ENCODE measurements at regions not wholly inside any gene's neighbourhood (a gene's known extent, or its start where the extent isn't known, plus 50 kb on each side); places are given as distances from the start of the nearest gene placed in this dataset.
"Not testable (repeated sequence)": the region's sequence is repeated elsewhere in the genome, so short reads cannot be mapped to it uniquely, and the experiment has no call there.

- not testable (repeated sequence) for H3K9ac ChIP-seq (ENCODE audit: low read length in 5 of 5); H3K36me3 ChIP-seq (ENCODE audit: control insufficient read depth in 5 of 5, insufficient read depth in 5 of 5, low read length in 5 of 5); H3K4me1 ChIP-seq (ENCODE audit: control insufficient read depth in 5 of 5, insufficient read depth in 5 of 5, low read length in 5 of 5); H3K4me3 ChIP-seq (ENCODE audit: low read depth in 1 of 5, low read length in 5 of 5); H3K27ac ChIP-seq (ENCODE audit: low read depth, low read length); H3K27me3 ChIP-seq (ENCODE audit: control insufficient read depth in 5 of 5, insufficient read depth in 4 of 5, low read length in 5 of 5)
- H3K9me3 ChIP-seq (ENCODE audit: control insufficient read depth in 5 of 5, low read length in 5 of 5) = peaks cover 0 to 15% (median 0%) of the 10 kb centered on the region in 5 donors
Measured at GRCh38 chr6:170001782-170002181, 250.4 kb downstream of the ERMARD start.

- Histone ChIP-seq H3K9me3 (ENCODE audit: control insufficient read depth in 5 of 5, low read length in 5 of 5) (peaks cover 0 to 15% (median 0%) of the 10 kb centered on the region in 5 donors), H3K9ac (ENCODE audit: low read length in 5 of 5) (no peak overlapping the region), H3K4me1 (ENCODE audit: control insufficient read depth in 5 of 5, insufficient read depth in 5 of 5, low read length in 5 of 5) (peaks cover 0 to 2% (median 0%) of the 10 kb centered on the region in 5 donors), H3K27me3 (ENCODE audit: control insufficient read depth in 5 of 5, insufficient read depth in 4 of 5, low read length in 5 of 5) (peaks cover 0 to 3% (median 0%) of the 10 kb centered on the region in 5 donors), H3K27ac (ENCODE audit: low read depth, low read length) (no peak overlapping the region), H3K36me3 (ENCODE audit: control insufficient read depth in 5 of 5, insufficient read depth in 5 of 5, low read length in 5 of 5) (no peaks in the 10 kb centered on the region), H3K4me3 (ENCODE audit: low read depth in 1 of 5, low read length in 5 of 5) (no peak overlapping the region)
Measured at GRCh38 chr6:170000071-170000843, 248.8 kb downstream of the ERMARD start.

GRCh38 chr6:169999367-169999766, 247.9 kb downstream of the ERMARD start:
- Histone ChIP-seq H3K36me3 (ENCODE audit: control insufficient read depth in 5 of 5, insufficient read depth in 5 of 5, low read length in 5 of 5) (no peaks in the 10 kb centered on the region), H3K9me3 (ENCODE audit: control insufficient read depth in 5 of 5, low read length in 5 of 5) (peaks cover 0 to 8% (median 0%) of the 10 kb centered on the region in 5 donors), H3K27me3 (ENCODE audit: control insufficient read depth in 5 of 5, insufficient read depth in 4 of 5, low read length in 5 of 5) (peaks cover 0 to 3% (median 0%) of the 10 kb centered on the region in 5 donors), H3K9ac (ENCODE audit: low read length in 5 of 5) (no peak overlapping the region), H3K4me3 (ENCODE audit: low read depth in 1 of 5, low read length in 5 of 5) (no peak overlapping the region), H3K4me1 (ENCODE audit: control insufficient read depth in 5 of 5, insufficient read depth in 5 of 5, low read length in 5 of 5) (peaks cover 0 to 2% (median 0%) of the 10 kb centered on the region in 5 donors), H3K27ac (ENCODE audit: low read depth, low read length) (no peak overlapping the region)

- H3K4me3 ChIP-seq (ENCODE audit: low read depth in 1 of 5, low read length in 5 of 5) = no peak overlapping the region
- peaks cover 0 to 2% (median 0%) of the 10 kb centered on the region in 5 donors for H3K4me1 ChIP-seq (ENCODE audit: control insufficient read depth in 5 of 5, insufficient read depth in 5 of 5, low read length in 5 of 5)
- no peak overlapping the region for H3K9ac ChIP-seq (ENCODE audit: low read length in 5 of 5)
- peaks cover 0 to 3% (median 0%) of the 10 kb centered on the region in 5 donors for H3K9me3 ChIP-seq (ENCODE audit: control insufficient read depth in 5 of 5, low read length in 5 of 5)
- peaks cover 0 to 3% (median 0%) of the 10 kb centered on the region in 5 donors for H3K27me3 ChIP-seq (ENCODE audit: control insufficient read depth in 5 of 5, insufficient read depth in 4 of 5, low read length in 5 of 5)
- no peak overlapping the region for H3K27ac ChIP-seq (ENCODE audit: low read depth, low read length)
- no peaks in the 10 kb centered on the region for H3K36me3 ChIP-seq (ENCODE audit: control insufficient read depth in 5 of 5, insufficient read depth in 5 of 5, low read length in 5 of 5)
Measured at GRCh38 chr6:169998457-169998856, 247.0 kb downstream of the ERMARD start.

- no peak overlapping the region for H3K4me3 ChIP-seq (ENCODE audit: low read depth in 1 of 5, low read length in 5 of 5)
- H3K36me3 ChIP-seq (ENCODE audit: control insufficient read depth in 5 of 5, insufficient read depth in 5 of 5, low read length in 5 of 5) = no peaks in the 10 kb centered on the region
- H3K27ac ChIP-seq (ENCODE audit: low read depth, low read length) = no peak overlapping the region
- H3K9me3 ChIP-seq (ENCODE audit: control insufficient read depth in 5 of 5, low read length in 5 of 5) = no peaks in the 10 kb centered on the region
- no peak overlapping the region for H3K9ac ChIP-seq (ENCODE audit: low read length in 5 of 5)
- H3K4me1 ChIP-seq (ENCODE audit: control insufficient read depth in 5 of 5, insufficient read depth in 5 of 5, low read length in 5 of 5) = peaks cover 0 to 4% (median 0%) of the 10 kb centered on the region in 5 donors
- peaks cover 0 to 3% (median 0%) of the 10 kb centered on the region in 5 donors for H3K27me3 ChIP-seq (ENCODE audit: control insufficient read depth in 5 of 5, insufficient read depth in 4 of 5, low read length in 5 of 5)
Measured at GRCh38 chr6:169997930-169998218, 246.5 kb downstream of the ERMARD start.

GRCh38 chr6:169997187-169997929, 245.9 kb downstream of the ERMARD start:
- H3K9me3 ChIP-seq (ENCODE audit: control insufficient read depth in 5 of 5, low read length in 5 of 5) = no peaks in the 10 kb centered on the region

GRCh38 chr6:169996378-169997051, 245.1 kb downstream of the ERMARD start:
- Histone ChIP-seq H3K4me3 (ENCODE audit: low read depth in 1 of 5, low read length in 5 of 5) (no peak overlapping the region), H3K27ac (ENCODE audit: low read depth, low read length) (no peak overlapping the region), H3K36me3 (ENCODE audit: control insufficient read depth in 5 of 5, insufficient read depth in 5 of 5, low read length in 5 of 5) (no peaks in the 10 kb centered on the region), H3K9ac (ENCODE audit: low read length in 5 of 5) (no peak overlapping the region), H3K27me3 (ENCODE audit: control insufficient read depth in 5 of 5, insufficient read depth in 4 of 5, low read length in 5 of 5) (peaks cover 0 to 3% (median 0%) of the 10 kb centered on the region in 5 donors), H3K4me1 (ENCODE audit: control insufficient read depth in 5 of 5, insufficient read depth in 5 of 5, low read length in 5 of 5) (peaks cover 0 to 17% (median 2%) of the 10 kb centered on the region in 5 donors), H3K9me3 (ENCODE audit: control insufficient read depth in 5 of 5, low read length in 5 of 5) (no peaks in the 10 kb centered on the region)

More at GRCh38 chr6:169997187-169997929, 245.9 kb downstream of the ERMARD start:
- Histone ChIP-seq H3K4me1 (ENCODE audit: control insufficient read depth in 5 of 5, insufficient read depth in 5 of 5, low read length in 5 of 5) (peaks cover 0 to 9% (median under 1%) of the 10 kb centered on the region in 5 donors), H3K36me3 (ENCODE audit: control insufficient read depth in 5 of 5, insufficient read depth in 5 of 5, low read length in 5 of 5) (no peaks in the 10 kb centered on the region), H3K4me3 (ENCODE audit: low read depth in 1 of 5, low read length in 5 of 5) (no peak overlapping the region), H3K9ac (ENCODE audit: low read length in 5 of 5) (no peak overlapping the region), H3K27me3 (ENCODE audit: control insufficient read depth in 5 of 5, insufficient read depth in 4 of 5, low read length in 5 of 5) (peaks cover 0 to 3% (median 0%) of the 10 kb centered on the region in 5 donors), H3K27ac (ENCODE audit: low read depth, low read length) (no peak overlapping the region)

GRCh38 chr6:169994739-169995138, 243.3 kb downstream of the ERMARD start:
- Histone ChIP-seq H3K4me3 (ENCODE audit: low read depth in 1 of 5, low read length in 5 of 5) (no peak overlapping the region), H3K9ac (ENCODE audit: low read length in 5 of 5) (no peak overlapping the region), H3K4me1 (ENCODE audit: control insufficient read depth in 5 of 5, insufficient read depth in 5 of 5, low read length in 5 of 5) (peaks cover 0 to 30% (median 4%) of the 10 kb centered on the region in 5 donors), H3K27ac (ENCODE audit: low read depth, low read length) (no peak overlapping the region), H3K9me3 (ENCODE audit: control insufficient read depth in 5 of 5, low read length in 5 of 5) (no peaks in the 10 kb centered on the region), H3K36me3 (ENCODE audit: control insufficient read depth in 5 of 5, insufficient read depth in 5 of 5, low read length in 5 of 5) (no peaks in the 10 kb centered on the region), H3K27me3 (ENCODE audit: control insufficient read depth in 5 of 5, insufficient read depth in 4 of 5, low read length in 5 of 5) (peaks cover 0 to 3% (median 0%) of the 10 kb centered on the region in 5 donors)

GRCh38 chr6:169993861-169994481, 242.5 kb downstream of the ERMARD start:
- Histone ChIP-seq H3K9ac (ENCODE audit: low read length in 5 of 5) (no peak overlapping the region), H3K27me3 (ENCODE audit: control insufficient read depth in 5 of 5, insufficient read depth in 4 of 5, low read length in 5 of 5) (peaks cover 0 to 3% (median 0%) of the 10 kb centered on the region in 5 donors), H3K9me3 (ENCODE audit: control insufficient read depth in 5 of 5, low read length in 5 of 5) (no peaks in the 10 kb centered on the region), H3K27ac (ENCODE audit: low read depth, low read length) (no peak overlapping the region), H3K4me1 (ENCODE audit: control insufficient read depth in 5 of 5, insufficient read depth in 5 of 5, low read length in 5 of 5) (peaks cover 0 to 32% (median 4%) of the 10 kb centered on the region in 5 donors), H3K4me3 (ENCODE audit: low read depth in 1 of 5, low read length in 5 of 5) (no peak overlapping the region), H3K36me3 (ENCODE audit: control insufficient read depth in 5 of 5, insufficient read depth in 5 of 5, low read length in 5 of 5) (no peaks in the 10 kb centered on the region)
